ENCODE measurements at regions not wholly inside any gene's neighbourhood (a gene's known extent, or its start where the extent isn't known, plus 50 kb on each side); places are given as distances from the start of the nearest gene placed in this dataset.

GRCh38 chr12:91586015-91586414 lies 403.4 kb upstream of the DCN start:
- H3K9ac ChIP-seq (ENCODE audit: low read length), result no peak overlapping the region
- no peaks in the 10 kb centered on the region for H4K20me1 ChIP-seq (ENCODE audit: insufficient read depth, low read length)
- no peak overlapping the region for H3K4me2 ChIP-seq (ENCODE audit: low read length)
- H3K36me3 ChIP-seq (ENCODE audit: insufficient read depth, low read length), result no peaks in the 10 kb centered on the region
- H3K27me3 ChIP-seq (ENCODE audit: insufficient read depth, low read length), result no peaks in the 10 kb centered on the region
- H3K4me1 ChIP-seq (ENCODE audit: insufficient read depth, low read length), result no peaks in the 10 kb centered on the region
- Mint-ChIP-seq H3K4me3 (ENCODE audit: unreplicated experiment) (no peak overlapping the region), H3K27ac (ENCODE audit: unreplicated experiment) (no peak overlapping the region), H3K36me3 (ENCODE audit: low read depth, unreplicated experiment) (no peaks in the 10 kb centered on the region), H3K4me1 (ENCODE audit: low read depth, unreplicated experiment) (no peaks in the 10 kb centered on the region), H3K27me3 (ENCODE audit: low read depth, unreplicated experiment) (no peaks in the 10 kb centered on the region), H3K9me3 (ENCODE audit: unreplicated experiment) (no peaks in the 10 kb centered on the region)
- TF ChIP-seq CTCF (IDR thresholded peaks at IDR 0.05; ENCODE audit: insufficient read depth, low read depth, low read length) (no peak), EZH2 (IDR thresholded peaks at IDR 0.05; ENCODE audit: insufficient read depth, low read length) (no peak)
- DNase-seq (ENCODE audit: low read depth), result no peak
- no peak overlapping the region for H2AFZ ChIP-seq (ENCODE audit: low read depth, low read length)
- H3K79me2 ChIP-seq (ENCODE audit: insufficient read depth, low read length), result no peaks in the 10 kb centered on the region
- FAIRE-seq, result no peak
- no peaks in the 10 kb centered on the region for H3K9me3 ChIP-seq (ENCODE audit: insufficient read depth, low read depth, low read length)
- H3K4me3 ChIP-seq (ENCODE audit: insufficient read depth, low read depth, low read length), result no peak overlapping the region
- H3K27ac ChIP-seq (ENCODE audit: low read depth, low read length), result no peak overlapping the region

- no peaks in the 10 kb centered on the region for H3K9me3 Mint-ChIP-seq (ENCODE audit: unreplicated experiment)
- Histone ChIP-seq H4K20me1 (ENCODE audit: insufficient read depth, low read length) (no peaks in the 10 kb centered on the region), H3K79me2 (ENCODE audit: insufficient read depth, low read length) (no peaks in the 10 kb centered on the region), H3K36me3 (ENCODE audit: insufficient read depth, low read length) (no peaks in the 10 kb centered on the region), H3K4me1 (ENCODE audit: insufficient read depth, low read length) (no peaks in the 10 kb centered on the region), H3K9ac (ENCODE audit: low read length) (no peak overlapping the region), H2AFZ (ENCODE audit: low read depth, low read length) (no peak overlapping the region), H3K9me3 (ENCODE audit: insufficient read depth, low read depth, low read length) (no peaks in the 10 kb centered on the region), H3K4me3 (ENCODE audit: insufficient read depth, low read depth, low read length) (no peak overlapping the region), H3K4me2 (ENCODE audit: low read length) (no peak overlapping the region), H3K27ac (ENCODE audit: low read depth, low read length) (no peak overlapping the region), H3K27me3 (ENCODE audit: insufficient read depth, low read length) (no peaks in the 10 kb centered on the region)
- H3K36me3 Mint-ChIP-seq (ENCODE audit: low read depth, unreplicated experiment), result no peaks in the 10 kb centered on the region
- TF ChIP-seq EZH2 (IDR thresholded peaks at IDR 0.05; ENCODE audit: insufficient read depth, low read length), result no peak
- no peak for TF ChIP-seq CTCF (IDR thresholded peaks at IDR 0.05; ENCODE audit: insufficient read depth, low read depth, low read length)
- no peaks in the 10 kb centered on the region for H3K27me3 Mint-ChIP-seq (ENCODE audit: low read depth, unreplicated experiment)
- FAIRE-seq (no peak), DNase-seq (ENCODE audit: low read depth) (no peak)
- H3K27ac Mint-ChIP-seq (ENCODE audit: unreplicated experiment), result no peak overlapping the region
- H3K4me3 Mint-ChIP-seq (ENCODE audit: unreplicated experiment), result no peak overlapping the region
- no peaks in the 10 kb centered on the region for H3K4me1 Mint-ChIP-seq (ENCODE audit: low read depth, unreplicated experiment)
Measured at GRCh38 chr12:91582811-91583210, 400.2 kb upstream of the DCN start.

GRCh38 chr12:91579516-91580263 lies 397.1 kb upstream of the DCN start:
- no peak overlapping the region for H3K4me3 Mint-ChIP-seq (ENCODE audit: unreplicated experiment)
- H3K27me3 ChIP-seq (ENCODE audit: insufficient read depth, low read length), result no peaks in the 10 kb centered on the region
- no peaks in the 10 kb centered on the region for H4K20me1 ChIP-seq (ENCODE audit: insufficient read depth, low read length)
- DNase-seq (ENCODE audit: low read depth), result no peak
- H3K27ac ChIP-seq (ENCODE audit: low read depth, low read length), result no peak overlapping the region
- no peaks in the 10 kb centered on the region for H3K79me2 ChIP-seq (ENCODE audit: insufficient read depth, low read length)
- H3K4me2 ChIP-seq (ENCODE audit: low read length), result no peak overlapping the region
- no peak overlapping the region for H3K4me3 ChIP-seq (ENCODE audit: insufficient read depth, low read depth, low read length)
- H3K27ac Mint-ChIP-seq (ENCODE audit: unreplicated experiment), result no peak overlapping the region
- H3K36me3 ChIP-seq (ENCODE audit: insufficient read depth, low read length), result no peaks in the 10 kb centered on the region
- no peak overlapping the region for H3K9ac ChIP-seq (ENCODE audit: low read length)
- no peaks in the 10 kb centered on the region for H3K36me3 Mint-ChIP-seq (ENCODE audit: low read depth, unreplicated experiment)
- H3K9me3 ChIP-seq (ENCODE audit: insufficient read depth, low read depth, low read length), result no peaks in the 10 kb centered on the region
- no peak for FAIRE-seq
- H3K27me3 Mint-ChIP-seq (ENCODE audit: low read depth, unreplicated experiment), result no peaks in the 10 kb centered on the region
- H2AFZ ChIP-seq (ENCODE audit: low read depth, low read length), result no peak overlapping the region
- H3K9me3 Mint-ChIP-seq (ENCODE audit: unreplicated experiment), result no peaks in the 10 kb centered on the region
- no peak for TF ChIP-seq EZH2 (IDR thresholded peaks at IDR 0.05; ENCODE audit: insufficient read depth, low read length)
- no peak for TF ChIP-seq CTCF (IDR thresholded peaks at IDR 0.05; ENCODE audit: insufficient read depth, low read depth, low read length)
- no peaks in the 10 kb centered on the region for H3K4me1 ChIP-seq (ENCODE audit: insufficient read depth, low read length)
- peaks cover 1% of the 10 kb centered on the region for H3K4me1 Mint-ChIP-seq (ENCODE audit: low read depth, unreplicated experiment)
